Activated CD8-positive, alpha-beta memory T cell treated with anti-CD3 and anti-CD28 coated beads, Interleukin-2, amount 50 U/mL, for 1 hour (primary cell): ENCODE measurements at regions not wholly inside any gene's neighbourhood (a gene's known extent, or its start where the extent isn't known, plus 50 kb on each side); places are given as distances from the start of the nearest gene placed in this dataset.

Experiments used
- DNase-seq: peaks from one replicate; pipeline ENCODE4 v3.0.0-alpha.2; 2020; ENCODE audit errors: extremely low read depth

DNA sequence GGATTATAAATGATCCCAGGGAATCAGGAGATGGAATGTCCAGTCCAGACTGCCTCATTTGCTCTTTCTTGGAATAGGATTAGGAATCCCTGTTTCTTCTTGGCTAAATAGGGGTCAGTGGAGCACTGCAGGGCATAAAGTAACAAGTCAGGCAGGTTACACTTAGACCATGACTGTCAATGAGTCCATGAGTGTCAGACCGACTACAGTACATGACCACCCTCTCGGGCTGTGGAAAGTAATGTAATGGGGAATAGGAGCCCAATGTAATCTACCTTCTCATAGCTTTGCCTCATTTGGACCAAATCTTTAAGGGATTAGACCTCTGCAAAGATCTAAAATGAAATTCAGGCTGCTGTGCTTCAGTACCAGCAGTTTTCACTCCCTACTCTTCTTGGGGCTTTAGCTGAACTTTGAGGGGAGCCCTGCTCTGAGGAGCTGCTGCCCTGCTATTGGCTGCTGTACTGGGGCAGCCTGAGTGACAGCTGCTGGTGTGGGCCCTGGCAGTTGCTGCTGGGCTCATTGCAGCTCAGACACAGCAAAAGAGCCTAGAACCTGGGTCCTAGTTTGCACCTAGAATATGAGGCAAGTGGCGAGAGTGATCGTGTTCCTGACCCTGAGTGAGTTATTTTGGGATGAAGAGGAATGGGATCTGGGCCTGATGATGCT, 62.2 kb upstream of the OR4E1 start:
- no peak for DNase-seq

DNA sequence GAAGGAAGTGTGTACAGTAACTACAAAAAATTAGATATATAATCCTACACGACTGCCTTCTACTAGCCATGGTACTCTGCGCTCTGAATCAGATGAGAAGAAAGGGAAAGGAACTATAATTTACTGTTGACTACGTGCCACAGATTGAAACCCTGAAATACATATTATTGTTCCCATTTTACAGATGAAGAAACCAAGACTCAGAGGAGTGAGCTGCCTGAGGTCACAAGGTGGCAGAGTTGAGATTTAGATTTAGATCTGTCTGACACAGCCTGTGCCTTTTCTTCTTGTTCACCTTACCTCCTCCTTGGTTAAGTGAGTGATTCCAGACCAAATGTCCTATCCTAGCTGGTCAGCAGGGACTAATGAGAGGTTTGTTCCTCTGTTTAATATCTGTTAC, 61.6 kb upstream of the OR4E1 start:
- no peak for DNase-seq

DNA sequence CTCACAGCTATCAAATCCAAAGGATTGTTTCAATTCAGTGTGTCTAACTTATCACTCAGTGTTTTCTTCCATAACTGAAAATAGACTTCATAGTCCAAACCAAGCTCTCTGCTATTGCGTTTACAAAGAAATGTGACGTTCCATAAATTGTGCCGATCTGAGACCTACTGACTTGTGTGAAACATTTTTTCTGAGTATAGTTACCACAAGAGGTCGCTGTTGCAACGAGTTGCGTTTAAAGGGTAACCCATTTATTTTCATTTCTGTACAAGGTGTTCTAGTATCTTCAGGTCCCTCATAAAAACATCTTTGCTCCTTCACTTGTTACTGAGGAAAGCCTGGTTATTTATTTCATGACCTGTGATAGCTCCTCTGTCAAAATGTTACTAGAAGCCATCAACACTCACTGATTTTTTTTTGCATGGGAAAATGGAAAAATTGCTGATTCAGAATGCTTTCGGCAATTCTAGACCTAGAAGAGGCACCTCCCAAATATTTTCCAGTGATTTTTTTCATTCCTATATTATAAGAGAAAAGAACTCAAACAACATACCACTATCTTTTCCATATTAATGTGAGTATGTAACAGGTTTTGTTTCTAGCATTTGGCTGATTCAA, 60.9 kb upstream of the OR4E1 start:
- DNase-seq = no peak

DNA sequence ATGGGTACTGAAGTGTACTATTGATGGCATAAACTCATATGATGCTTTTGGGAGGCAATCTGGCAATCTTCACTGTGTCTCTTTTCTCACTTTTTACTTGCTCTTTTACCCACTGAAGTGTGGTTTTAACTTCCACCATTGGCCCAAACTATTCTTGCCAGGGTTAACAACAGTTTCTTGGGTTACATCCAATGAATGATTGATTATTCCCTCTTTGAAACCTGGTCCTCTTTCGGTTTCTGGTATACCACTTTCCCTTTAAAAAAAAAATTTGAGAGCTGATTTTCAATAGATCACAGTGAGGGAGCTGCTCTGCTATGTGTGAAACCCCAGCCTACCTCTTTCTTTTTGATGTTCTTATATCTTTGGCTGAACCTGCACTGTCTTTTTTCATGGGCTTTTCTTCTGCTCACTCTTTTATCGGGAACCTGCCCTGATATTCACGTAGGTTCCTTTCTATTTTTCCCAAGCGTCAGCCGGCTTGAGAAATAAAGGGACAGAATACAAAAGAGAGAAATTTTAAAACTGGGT, 56.1 kb upstream of the OR4E1 start:
- no peak for DNase-seq

DNA sequence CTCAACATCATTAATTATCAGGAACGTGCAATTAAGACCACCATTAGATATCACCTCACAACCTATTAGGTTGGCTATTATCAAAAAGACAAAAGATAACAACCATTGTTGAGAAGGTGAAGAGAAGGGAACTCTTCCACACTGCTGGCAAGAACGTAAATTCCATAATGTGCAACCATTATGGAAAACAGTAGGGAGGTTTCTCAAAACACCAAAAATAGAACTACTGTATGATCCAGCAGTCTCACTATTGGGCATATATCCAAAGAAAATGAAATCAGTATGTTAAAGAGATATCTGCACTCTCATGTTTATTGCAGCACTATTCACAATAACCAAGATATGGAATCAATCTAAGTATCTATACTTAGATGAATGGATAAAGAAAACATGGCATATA, 51.6 kb upstream of the OR4E1 start:
- DNase-seq = no peak

DNA sequence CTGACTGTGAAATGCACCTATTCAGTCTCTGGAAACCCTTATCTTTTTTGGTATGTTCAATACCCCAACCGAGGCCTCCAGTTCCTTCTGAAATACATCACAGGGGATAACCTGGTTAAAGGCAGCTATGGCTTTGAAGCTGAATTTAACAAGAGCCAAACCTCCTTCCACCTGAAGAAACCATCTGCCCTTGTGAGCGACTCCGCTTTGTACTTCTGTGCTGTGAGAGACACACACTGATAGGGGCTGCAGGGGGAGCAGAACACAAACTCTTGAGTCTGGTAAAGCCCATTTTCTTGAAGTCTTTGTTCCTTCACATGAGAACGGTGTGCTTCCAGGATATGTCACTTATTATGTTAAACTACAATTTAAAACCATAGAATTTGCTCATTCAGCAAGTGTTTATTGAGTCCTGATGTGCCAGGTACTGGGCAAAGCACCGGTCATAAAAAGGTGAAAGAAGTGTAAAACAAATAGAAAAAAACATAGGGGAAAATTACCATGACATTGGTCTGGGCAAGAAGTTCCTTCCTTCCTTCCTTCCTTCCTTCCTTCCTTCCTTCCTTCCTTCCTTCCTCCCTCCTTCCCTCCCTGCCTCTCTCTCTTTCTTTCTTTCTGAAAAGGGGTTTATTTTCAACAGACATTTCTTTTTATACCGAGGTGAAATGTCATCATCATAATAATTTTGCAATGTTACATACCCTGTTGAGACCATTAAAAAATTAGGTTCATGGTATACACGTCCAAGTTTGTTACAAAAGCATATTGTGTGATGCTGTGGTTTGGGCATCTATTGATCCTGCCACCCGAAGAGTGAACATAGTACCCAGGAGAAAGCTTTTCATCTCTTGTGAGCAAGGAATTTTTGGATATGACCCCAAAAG, 50.7 kb upstream of the OR4E1 start:
- DNase-seq = no peak

DNA sequence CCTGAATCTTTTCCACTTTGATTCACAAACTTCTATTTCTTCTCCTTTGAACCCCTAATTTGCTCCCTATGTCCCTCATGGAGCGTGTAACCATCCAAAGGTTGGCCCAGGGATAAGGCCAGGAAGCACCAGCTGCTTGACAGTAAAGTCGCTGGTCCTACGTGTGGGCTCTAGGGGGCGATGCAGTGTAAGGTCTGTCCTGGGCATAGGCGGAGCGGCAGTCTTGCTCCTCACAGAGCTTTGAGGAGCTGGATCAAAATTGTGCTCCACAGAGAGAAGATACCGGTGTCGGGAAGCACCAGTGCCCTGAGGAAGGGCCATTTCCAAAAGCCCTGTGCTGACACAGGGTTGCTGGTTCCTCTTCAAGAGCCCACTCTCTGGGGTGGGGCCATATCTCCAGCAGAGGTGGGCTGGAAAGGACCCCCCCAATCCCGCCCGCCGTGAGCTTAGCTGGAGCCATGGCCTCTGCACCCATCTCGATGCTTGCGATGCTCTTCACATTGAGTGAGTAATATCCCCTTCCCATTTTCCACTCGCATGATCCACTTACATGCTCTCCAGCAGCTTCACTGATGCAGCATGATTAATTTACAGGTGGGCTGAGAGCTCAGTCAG, 49.9 kb upstream of the OR4E1 start:
- no peak for DNase-seq
